Central memory CD4-positive, alpha-beta T cell (primary cell): ENCODE measurements at regions not wholly inside any gene's neighbourhood (a gene's known extent, or its start where the extent isn't known, plus 50 kb on each side); places are given as distances from the start of the nearest gene placed in this dataset.

Experiments
- DNase-seq: peaks from one replicate; pipeline ENCODE4 v3.0.0; 2022

- no peak for DNase-seq
Observed at GRCh38 chr3:68458581-68458980, 473.8 kb downstream of the TAFA4 start.

GRCh38 chr3:68448510-68449383, 483.6 kb downstream of the TAFA4 start:
- DNase-seq = no peak

GRCh38 chr3:68447885-68448284, 484.5 kb downstream of the TAFA4 start:
- no peak for DNase-seq

- no peak for DNase-seq
Observed at GRCh38 chr3:68441054-68441453, 491.3 kb downstream of the TAFA4 start.

GRCh38 chr3:68436619-68437401, 495.5 kb downstream of the TAFA4 start:
- no peak for DNase-seq

- no peak for DNase-seq
Observed at GRCh38 chr3:68428495-68428894, 503.9 kb downstream of the TAFA4 start.

- DNase-seq = no peak
Observed at GRCh38 chr3:68424796-68425460, 507.4 kb downstream of the TAFA4 start.

GRCh38 chr3:68408626-68409025, 523.7 kb downstream of the TAFA4 start:
- no peak for DNase-seq

- no peak for DNase-seq
Observed at GRCh38 chr3:68403741-68404140, 528.6 kb downstream of the TAFA4 start.

GRCh38 chr3:68402235-68402918, 530.0 kb downstream of the TAFA4 start:
- DNase-seq = no peak

- no peak for DNase-seq
Observed at GRCh38 chr3:68378631-68379030, 553.7 kb downstream of the TAFA4 start.

- no peak for DNase-seq
Observed at GRCh38 chr3:68373727-68374126, 558.6 kb downstream of the TAFA4 start.

GRCh38 chr3:68363796-68364195, 568.6 kb downstream of the TAFA4 start:
- no peak for DNase-seq

GRCh38 chr3:68360492-68360891, 571.9 kb downstream of the TAFA4 start:
- no peak for DNase-seq

GRCh38 chr3:68345781-68346180, 586.6 kb downstream of the TAFA4 start:
- DNase-seq = no peak

- no peak for DNase-seq
Observed at GRCh38 chr3:68342426-68342825, 589.9 kb downstream of the TAFA4 start.

GRCh38 chr3:68336042-68336441, 596.3 kb downstream of the TAFA4 start:
- no peak for DNase-seq

GRCh38 chr3:68334367-68334986, 597.9 kb downstream of the TAFA4 start:
- DNase-seq = no peak

GRCh38 chr3:68328049-68328448, 604.3 kb downstream of the TAFA4 start:
- no peak for DNase-seq

- no peak for DNase-seq
Observed at GRCh38 chr3:68315964-68316363, 616.4 kb downstream of the TAFA4 start.

GRCh38 chr3:68315546-68315945, 616.8 kb downstream of the TAFA4 start:
- DNase-seq = no peak

GRCh38 chr3:68306571-68306970, 625.8 kb downstream of the TAFA4 start:
- no peak for DNase-seq
